Central memory CD8-positive, alpha-beta T cell (primary cell): ENCODE measurements at regions not wholly inside any gene's neighbourhood (a gene's known extent, or its start where the extent isn't known, plus 50 kb on each side); places are given as distances from the start of the nearest gene placed in this dataset.
"Not testable (repeated sequence)": the region's sequence is repeated elsewhere in the genome, so short reads cannot be mapped to it uniquely, and the experiment has no call there.

Experiments used
- ATAC-seq: fragments of 150-1000 bp; cut with Tn5 transposase; replicated peaks from 2 replicates; pipeline ENCODE4 v1.10.0; 2022; ENCODE audit warnings: mild to moderate bottlenecking, moderate FRiP score, moderate number of reproducible peaks; ENCODE audit not compliant: poor library complexity, severe bottlenecking; ENCODE audit errors: extremely low read depth
- DNase-seq, 2 donors: peaks; one replicate each; pipeline ENCODE4 v3.0.0; 2021; ENCODE audit warnings: low spot score in 2 of 2
- H3K27ac Mint-ChIP-seq: one replicate; pipeline ENCODE4 v1.8.0; 2022; ENCODE audit warnings: low read depth, mild to moderate bottlenecking, moderate library complexity, mixed read lengths
- H3K27me3 Mint-ChIP-seq: one replicate; pipeline ENCODE4 v1.8.0; 2022; ENCODE audit warnings: mixed read lengths
- H3K36me3 Mint-ChIP-seq: one replicate; pipeline ENCODE4 v1.8.0; 2022; ENCODE audit warnings: mild to moderate bottlenecking, moderate library complexity, mixed read lengths; ENCODE audit not compliant: insufficient read depth
- H3K4me1 Mint-ChIP-seq: one replicate; pipeline ENCODE4 v1.8.0; 2022; ENCODE audit warnings: mixed read lengths
- H3K4me3 Mint-ChIP-seq: one replicate; pipeline ENCODE4 v1.8.0; 2022; ENCODE audit warnings: mild to moderate bottlenecking, moderate library complexity, mixed read lengths
- H3K9me3 Mint-ChIP-seq: one replicate; pipeline ENCODE4 v1.8.0; 2022; ENCODE audit warnings: mixed read lengths

- ATAC-seq = no peak
- Mint-ChIP-seq H3K9me3 (peaks cover 5% of the 10 kb centered on the region), H3K4me1 (no peaks in the 10 kb centered on the region), H3K4me3 (no peak overlapping the region), H3K27me3 (peaks cover 9% of the 10 kb centered on the region), H3K36me3 (no peaks in the 10 kb centered on the region), H3K27ac (no peak overlapping the region)
- no peak for DNase-seq
Measured at GRCh38 chr13:91236921-91237320, 110.6 kb upstream of the MIR17HG start.

GRCh38 chr13:91238036-91238435, 109.5 kb upstream of the MIR17HG start:
- H3K9me3 Mint-ChIP-seq = peaks cover 5% of the 10 kb centered on the region
- no peak overlapping the region for H3K4me3 Mint-ChIP-seq
- no peak for DNase-seq
- ATAC-seq = no peak
- peaks cover 9% of the 10 kb centered on the region for H3K27me3 Mint-ChIP-seq
- H3K27ac Mint-ChIP-seq = no peak overlapping the region
- no peaks in the 10 kb centered on the region for H3K4me1 Mint-ChIP-seq
- H3K36me3 Mint-ChIP-seq = no peaks in the 10 kb centered on the region

- H3K27me3 Mint-ChIP-seq = peaks cover 9% of the 10 kb centered on the region
- no peak overlapping the region for H3K27ac Mint-ChIP-seq
- no peaks in the 10 kb centered on the region for H3K36me3 Mint-ChIP-seq
- peaks cover 5% of the 10 kb centered on the region for H3K9me3 Mint-ChIP-seq
- ATAC-seq (no peak), DNase-seq (no peak)
- H3K4me1 Mint-ChIP-seq = no peaks in the 10 kb centered on the region
- H3K4me3 Mint-ChIP-seq = no peak overlapping the region
Measured at GRCh38 chr13:91240341-91240740, 107.1 kb upstream of the MIR17HG start.

GRCh38 chr13:91241221-91241933, 106.1 kb upstream of the MIR17HG start:
- no peak for DNase-seq

GRCh38 chr13:91242652-91243051, 104.8 kb upstream of the MIR17HG start:
- DNase-seq (no peak), ATAC-seq (no peak)
- Mint-ChIP-seq H3K4me1 (no peaks in the 10 kb centered on the region), H3K36me3 (no peaks in the 10 kb centered on the region), H3K4me3 (no peak overlapping the region), H3K27ac (no peak overlapping the region), H3K27me3 (peaks cover 19% of the 10 kb centered on the region), H3K9me3 (peaks cover 5% of the 10 kb centered on the region)

More at GRCh38 chr13:91241221-91241933, 106.1 kb upstream of the MIR17HG start:
- Mint-ChIP-seq H3K27me3 (peaks cover 13% of the 10 kb centered on the region), H3K9me3 (peaks cover 5% of the 10 kb centered on the region), H3K36me3 (no peaks in the 10 kb centered on the region), H3K4me3 (no peak overlapping the region), H3K4me1 (no peaks in the 10 kb centered on the region), H3K27ac (no peak overlapping the region)
- ATAC-seq = no peak

- no peaks in the 10 kb centered on the region for H3K36me3 Mint-ChIP-seq
- ATAC-seq (no peak), DNase-seq (no peak)
- H3K4me3 Mint-ChIP-seq = no peak overlapping the region
- no peaks in the 10 kb centered on the region for H3K9me3 Mint-ChIP-seq
- H3K27ac Mint-ChIP-seq = no peak overlapping the region
- peaks cover 20% of the 10 kb centered on the region for H3K27me3 Mint-ChIP-seq
- no peaks in the 10 kb centered on the region for H3K4me1 Mint-ChIP-seq
Measured at GRCh38 chr13:91245288-91245687, 102.2 kb upstream of the MIR17HG start.

GRCh38 chr13:91247768-91248167, 99.7 kb upstream of the MIR17HG start:
- peaks cover 20% of the 10 kb centered on the region for H3K27me3 Mint-ChIP-seq
- DNase-seq (no peak), ATAC-seq (no peak)
- H3K4me1 Mint-ChIP-seq = no peaks in the 10 kb centered on the region
- H3K36me3 Mint-ChIP-seq = no peaks in the 10 kb centered on the region
- no peaks in the 10 kb centered on the region for H3K9me3 Mint-ChIP-seq
- H3K27ac Mint-ChIP-seq = no peak overlapping the region
- H3K4me3 Mint-ChIP-seq = no peak overlapping the region

GRCh38 chr13:91248249-91248648, 99.2 kb upstream of the MIR17HG start:
- ATAC-seq (no peak), DNase-seq (no peak)
- H3K4me1 Mint-ChIP-seq = no peaks in the 10 kb centered on the region
- no peaks in the 10 kb centered on the region for H3K36me3 Mint-ChIP-seq
- no peak overlapping the region for H3K4me3 Mint-ChIP-seq
- no peaks in the 10 kb centered on the region for H3K9me3 Mint-ChIP-seq
- H3K27ac Mint-ChIP-seq = no peak overlapping the region
- peaks cover 20% of the 10 kb centered on the region for H3K27me3 Mint-ChIP-seq

- DNase-seq = no peak
- Mint-ChIP-seq H3K9me3 (no peaks in the 10 kb centered on the region), H3K4me3 (no peak overlapping the region), H3K27me3 (peaks cover 27% of the 10 kb centered on the region), H3K36me3 (no peaks in the 10 kb centered on the region), H3K4me1 (no peaks in the 10 kb centered on the region), H3K27ac (no peak overlapping the region)
- ATAC-seq = no peak
Measured at GRCh38 chr13:91249370-91249769, 98.1 kb upstream of the MIR17HG start.

- Mint-ChIP-seq H3K27me3 (peaks cover 27% of the 10 kb centered on the region), H3K4me1 (no peaks in the 10 kb centered on the region), H3K36me3 (no peaks in the 10 kb centered on the region), H3K9me3 (no peaks in the 10 kb centered on the region), H3K4me3 (no peak overlapping the region), H3K27ac (no peak overlapping the region)
- DNase-seq = no peak
- ATAC-seq = no peak
Measured at GRCh38 chr13:91249861-91250260, 97.6 kb upstream of the MIR17HG start.

- H3K4me3 Mint-ChIP-seq, H3K36me3 Mint-ChIP-seq, H3K27ac Mint-ChIP-seq, H3K9me3 Mint-ChIP-seq, H3K4me1 Mint-ChIP-seq, ATAC-seq, DNase-seq: not testable (repeated sequence)
- peaks cover 22% of the 10 kb centered on the region for H3K27me3 Mint-ChIP-seq
Measured at GRCh38 chr13:91251573-91251972, 95.9 kb upstream of the MIR17HG start.

- peaks cover 15% of the 10 kb centered on the region for H3K27me3 Mint-ChIP-seq
- no peaks in the 10 kb centered on the region for H3K36me3 Mint-ChIP-seq
- H3K4me3 Mint-ChIP-seq = no peak overlapping the region
- H3K9me3 Mint-ChIP-seq = peaks cover 11% of the 10 kb centered on the region
- ATAC-seq (no peak), DNase-seq (no peak)
- H3K27ac Mint-ChIP-seq = no peak overlapping the region
- no peaks in the 10 kb centered on the region for H3K4me1 Mint-ChIP-seq
Measured at GRCh38 chr13:91264484-91264883, 83.0 kb upstream of the MIR17HG start.

GRCh38 chr13:91269237-91269636, 78.2 kb upstream of the MIR17HG start:
- H3K9me3 Mint-ChIP-seq = peaks cover 4% of the 10 kb centered on the region
- H3K27me3 Mint-ChIP-seq = peaks cover 24% of the 10 kb centered on the region
- H3K27ac Mint-ChIP-seq = no peak overlapping the region
- H3K36me3 Mint-ChIP-seq = no peaks in the 10 kb centered on the region
- no peak overlapping the region for H3K4me3 Mint-ChIP-seq
- H3K4me1 Mint-ChIP-seq = no peaks in the 10 kb centered on the region
- ATAC-seq (no peak), DNase-seq (no peak)
